HepG2 (cell line): ENCODE measurements at regions not wholly inside any gene's neighbourhood (a gene's known extent, or its start where the extent isn't known, plus 50 kb on each side); places are given as distances from the start of the nearest gene placed in this dataset.
A peak's percentile ranks its signal among the peaks of the same experiment; 100 is the strongest.

Experiments used
- AHR ChIP-seq: IDR thresholded peaks from 2 replicates; pipeline ENCODE4 v1.6.1; 2018; ENCODE audit warnings: missing genetic modification reagents, missing compliant biosample characterization
- BRCA1 ChIP-seq: sonication (generic); formaldehyde crosslinking; IDR thresholded peaks from 2 replicates; pipeline ENCODE4 v1.4.0; 2020; ENCODE audit warnings: missing genetic modification reagents
- CHD4 ChIP-seq: fragments of 200-600 bp; sonication (generic); IDR thresholded peaks from 2 replicates; pipeline ENCODE4 v1.7.0; 2017; ENCODE audit warnings: mild to moderate bottlenecking, low read length, borderline replicate concordance
- FOSL1 ChIP-seq: sonication (generic); formaldehyde crosslinking; IDR thresholded peaks from 2 replicates; pipeline ENCODE4 v1.9.0; 2021; ENCODE audit warnings: missing genetic modification reagents, borderline replicate concordance
- HNF4A ChIP-seq: sonication (generic); formaldehyde crosslinking; IDR thresholded peaks from 2 replicates; pipeline ENCODE4 v1.4.0; 2020; ENCODE audit warnings: missing genetic modification reagents
- KLF11 ChIP-seq: IDR thresholded peaks from 2 replicates; pipeline ENCODE4 v1.6.1; 2016; ENCODE audit warnings: missing compliant biosample characterization
- LCORL ChIP-seq, 2 experiments: fragments of 450-650 bp in 1 of 2; sonication (generic) in 1 of 2; formaldehyde crosslinking in 1 of 2; IDR thresholded peaks; 2 replicates each; pipeline versions ENCODE4 v1.5.0 to v1.6.1; 2017 to 2020; ENCODE audit warnings: antibody characterized with exemption in 1 of 2, missing genetic modification reagents in 1 of 2
- PHF21A ChIP-seq: sonication (generic); formaldehyde crosslinking; IDR thresholded peaks from 2 replicates; pipeline ENCODE4 v1.5.0; 2020; ENCODE audit warnings: mild to moderate bottlenecking, missing genetic modification reagents
- POLR2A ChIP-seq, 2 experiments: IDR thresholded peaks; 2 replicates each; pipeline ENCODE4 v1.6.1; 2011; ENCODE audit warnings: low read depth in 2 of 2, low read length in 2 of 2, mild to moderate bottlenecking in 1 of 2, moderate library complexity in 1 of 2; ENCODE audit not compliant: insufficient read depth in 1 of 2
- RARA ChIP-seq: IDR thresholded peaks from 2 replicates; pipeline ENCODE4 v1.6.1; 2016; ENCODE audit warnings: missing genetic modification reagents, missing compliant biosample characterization
- RNF219 ChIP-seq: sonication (generic); formaldehyde crosslinking; IDR thresholded peaks from 2 replicates; pipeline ENCODE4 v1.5.0; 2020; ENCODE audit warnings: mild to moderate bottlenecking, missing genetic modification reagents
- SALL2 ChIP-seq: sonication (generic); formaldehyde crosslinking; IDR thresholded peaks from 2 replicates; pipeline ENCODE4 v1.8.1; 2023; ENCODE audit warnings: mild to moderate bottlenecking, missing genetic modification reagents, inconsistent platforms
- ZNF143 ChIP-seq: sonication (generic); formaldehyde crosslinking; IDR thresholded peaks from 2 replicates; pipeline ENCODE4 v1.4.0; 2020; ENCODE audit warnings: missing genetic modification reagents
- ZNF616 ChIP-seq: sonication (generic); formaldehyde crosslinking; IDR thresholded peaks from 2 replicates; pipeline ENCODE4 v1.5.0; 2020; ENCODE audit warnings: low read depth, mild to moderate bottlenecking, missing genetic modification reagents
- TF ChIP-seq, protein P1 (sequence below): IDR thresholded peaks from 2 replicates; pipeline ENCODE4 v1.6.1; 2016; ENCODE audit warnings: missing genetic modification reagents, missing compliant biosample characterization
- TF ChIP-seq, protein P2 (sequence below): sonication (generic); formaldehyde crosslinking; IDR thresholded peaks from 2 replicates; pipeline ENCODE4 v1.4.0; 2020; ENCODE audit warnings: missing genetic modification reagents
- TF ChIP-seq, protein P3 (sequence below): fragments of 450-650 bp; IDR thresholded peaks from 2 replicates; pipeline ENCODE4 v1.6.1; 2017; ENCODE audit warnings: mild to moderate bottlenecking

DNA sequence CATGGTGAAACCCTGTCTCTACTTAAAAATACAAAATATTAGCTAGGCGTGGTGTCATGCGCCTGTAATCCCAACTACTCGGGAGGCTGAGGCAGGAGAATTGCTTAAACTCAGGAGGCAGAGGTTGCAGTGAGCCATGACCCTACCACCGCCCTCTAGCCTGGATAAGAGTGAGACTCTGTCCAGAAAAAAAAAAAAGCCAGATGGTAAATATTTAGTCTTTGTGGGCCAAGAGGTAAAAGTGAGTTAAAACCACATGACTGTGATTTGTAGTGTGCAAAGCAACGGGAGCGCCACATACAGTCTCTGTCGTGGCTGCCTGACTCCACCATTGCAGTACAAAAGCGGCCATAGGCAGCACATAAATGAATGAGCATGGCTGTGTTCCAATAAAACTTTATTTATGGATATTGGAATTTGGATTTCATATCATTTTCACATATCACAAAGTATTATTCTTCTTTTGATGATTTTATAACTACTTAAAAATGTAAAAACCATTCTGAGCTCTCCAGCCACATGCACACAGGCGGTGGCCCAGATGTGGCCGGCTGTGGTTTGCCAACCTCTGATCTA is 51.8 kb upstream of the CASZ1 start (continued):
- TF ChIP-seq, protein P1, sequence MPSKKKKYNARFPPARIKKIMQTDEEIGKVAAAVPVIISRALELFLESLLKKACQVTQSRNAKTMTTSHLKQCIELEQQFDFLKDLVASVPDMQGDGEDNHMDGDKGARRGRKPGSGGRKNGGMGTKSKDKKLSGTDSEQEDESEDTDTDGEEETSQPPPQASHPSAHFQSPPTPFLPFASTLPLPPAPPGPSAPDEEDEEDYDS: no peak
- TF ChIP-seq CHD4 (no peak), SALL2 (CRISPR knock-in tag) (no peak), RNF219 (CRISPR knock-in tag) (no peak), HNF4A (no peak), BRCA1 (CRISPR knock-in tag) (no peak), POLR2A (IDR thresholded peaks at IDR 0.05; ENCODE audit: insufficient read depth in 1 of 2, low read depth in 2 of 2, low read length in 2 of 2) (no peak), RARA (CRISPR knock-in tag) (peak; percentile 65), LCORL (IDR thresholded peaks at IDR 0.05) (no peak), LCORL (CRISPR knock-in tag; IDR thresholded peaks at IDR 0.05) (peak; percentile 29; the same call in 1 of the 2 replicates), ZNF143 (CRISPR knock-in tag) (no peak), FOSL1 (no peak), ZNF616 (CRISPR knock-in tag) (no peak), PHF21A (CRISPR knock-in tag) (0 out of 2 replicates have a peak, but pooled peaks have one; percentile 30), KLF11 (CRISPR knock-in tag) (no peak), AHR (CRISPR knock-in tag) (no peak)
- TF ChIP-seq, protein P2, sequence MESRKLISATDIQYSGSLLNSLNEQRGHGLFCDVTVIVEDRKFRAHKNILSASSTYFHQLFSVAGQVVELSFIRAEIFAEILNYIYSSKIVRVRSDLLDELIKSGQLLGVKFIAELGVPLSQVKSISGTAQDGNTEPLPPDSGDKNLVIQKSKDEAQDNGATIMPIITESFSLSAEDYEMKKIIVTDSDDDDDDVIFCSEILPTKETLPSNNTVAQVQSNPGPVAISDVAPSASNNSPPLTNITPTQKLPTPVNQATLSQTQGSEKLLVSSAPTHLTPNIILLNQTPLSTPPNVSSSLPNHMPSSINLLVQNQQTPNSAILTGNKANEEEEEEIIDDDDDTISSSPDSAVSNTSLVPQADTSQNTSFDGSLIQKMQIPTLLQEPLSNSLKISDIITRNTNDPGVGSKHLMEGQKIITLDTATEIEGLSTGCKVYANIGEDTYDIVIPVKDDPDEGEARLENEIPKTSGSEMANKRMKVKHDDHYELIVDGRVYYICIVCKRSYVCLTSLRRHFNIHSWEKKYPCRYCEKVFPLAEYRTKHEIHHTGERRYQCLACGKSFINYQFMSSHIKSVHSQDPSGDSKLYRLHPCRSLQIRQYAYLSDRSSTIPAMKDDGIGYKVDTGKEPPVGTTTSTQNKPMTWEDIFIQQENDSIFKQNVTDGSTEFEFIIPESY: no peak
- TF ChIP-seq, protein P3, sequence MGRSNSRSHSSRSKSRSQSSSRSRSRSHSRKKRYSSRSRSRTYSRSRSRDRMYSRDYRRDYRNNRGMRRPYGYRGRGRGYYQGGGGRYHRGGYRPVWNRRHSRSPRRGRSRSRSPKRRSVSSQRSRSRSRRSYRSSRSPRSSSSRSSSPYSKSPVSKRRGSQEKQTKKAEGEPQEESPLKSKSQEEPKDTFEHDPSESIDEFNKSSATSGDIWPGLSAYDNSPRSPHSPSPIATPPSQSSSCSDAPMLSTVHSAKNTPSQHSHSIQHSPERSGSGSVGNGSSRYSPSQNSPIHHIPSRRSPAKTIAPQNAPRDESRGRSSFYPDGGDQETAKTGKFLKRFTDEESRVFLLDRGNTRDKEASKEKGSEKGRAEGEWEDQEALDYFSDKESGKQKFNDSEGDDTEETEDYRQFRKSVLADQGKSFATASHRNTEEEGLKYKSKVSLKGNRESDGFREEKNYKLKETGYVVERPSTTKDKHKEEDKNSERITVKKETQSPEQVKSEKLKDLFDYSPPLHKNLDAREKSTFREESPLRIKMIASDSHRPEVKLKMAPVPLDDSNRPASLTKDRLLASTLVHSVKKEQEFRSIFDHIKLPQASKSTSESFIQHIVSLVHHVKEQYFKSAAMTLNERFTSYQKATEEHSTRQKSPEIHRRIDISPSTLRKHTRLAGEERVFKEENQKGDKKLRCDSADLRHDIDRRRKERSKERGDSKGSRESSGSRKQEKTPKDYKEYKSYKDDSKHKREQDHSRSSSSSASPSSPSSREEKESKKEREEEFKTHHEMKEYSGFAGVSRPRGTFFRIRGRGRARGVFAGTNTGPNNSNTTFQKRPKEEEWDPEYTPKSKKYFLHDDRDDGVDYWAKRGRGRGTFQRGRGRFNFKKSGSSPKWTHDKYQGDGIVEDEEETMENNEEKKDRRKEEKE: no peak
